Lower leg skin (tissue), 4 donors: ENCODE measurements at regions not wholly inside any gene's neighbourhood (a gene's known extent, or its start where the extent isn't known, plus 50 kb on each side); places are given as distances from the start of the nearest gene placed in this dataset.

ENCODE experiments used
- DNase-seq, 2 donors: peaks; one replicate each; pipeline ENCODE4 v3.0.0-alpha.2; 2019; ENCODE audit warnings: low spot score in 2 of 2
- H3K4me3 ChIP-seq: fragments of 200-600 bp; sonication (generic); 2 replicates; pipeline ENCODE4 v1.5.1; 2017; ENCODE audit warnings: mild to moderate bottlenecking, low read depth; ENCODE audit not compliant: poor library complexity, severe bottlenecking
- POLR2A ChIP-seq, 2 donors: fragments of 450-650 bp; IDR thresholded peaks; one replicate each; pipeline ENCODE4 v1.6.1; 2016 to 2017; ENCODE audit warnings: antibody characterized with exemption in 2 of 2, mild to moderate bottlenecking in 1 of 2, moderate library complexity in 1 of 2
- WGBS, 2 donors: methylation state at CpG; one replicate each; pipeline ENCODE4 v1.1.5; 2018; 5-methylcytosine and 5-hydroxymethylcytosine counted together
- intact Hi-C: fragments of 100-400 bp; cut with DNase I; formaldehyde crosslinking; loops from one replicate; pipeline ENCODE4 v1.15.0; 2023; ENCODE audit warnings: low total_unique reads
- TF ChIP-seq, protein P1 (sequence below), 3 donors: fragments of 450-650 bp; IDR thresholded peaks; one replicate each; pipeline ENCODE4 v1.5.1; 2016; ENCODE audit warnings: antibody characterized with exemption in 3 of 3, mild to moderate bottlenecking in 3 of 3, moderate library complexity in 2 of 3

DNA sequence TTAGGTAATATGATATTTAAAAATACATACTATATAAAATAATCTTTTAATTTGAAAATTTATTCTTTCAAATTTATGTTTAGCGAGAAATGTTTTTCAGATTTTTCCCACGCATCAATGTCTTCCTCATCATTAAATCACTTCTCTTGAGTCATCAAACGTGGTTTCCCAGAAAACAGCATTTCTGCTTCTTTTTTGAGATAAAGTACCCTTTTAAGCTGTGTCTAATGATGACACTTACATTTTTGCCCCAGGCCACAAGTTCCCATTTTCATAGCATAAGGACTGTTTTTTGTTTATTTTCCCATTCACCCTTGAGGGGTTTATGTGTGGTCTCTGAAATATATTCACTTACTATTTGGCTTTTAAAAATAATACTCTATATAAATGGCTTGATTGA is 139.0 kb upstream of the HS3ST3A1 start:
- intact Hi-C loops, result no loop called here
- TF ChIP-seq, protein P1, sequence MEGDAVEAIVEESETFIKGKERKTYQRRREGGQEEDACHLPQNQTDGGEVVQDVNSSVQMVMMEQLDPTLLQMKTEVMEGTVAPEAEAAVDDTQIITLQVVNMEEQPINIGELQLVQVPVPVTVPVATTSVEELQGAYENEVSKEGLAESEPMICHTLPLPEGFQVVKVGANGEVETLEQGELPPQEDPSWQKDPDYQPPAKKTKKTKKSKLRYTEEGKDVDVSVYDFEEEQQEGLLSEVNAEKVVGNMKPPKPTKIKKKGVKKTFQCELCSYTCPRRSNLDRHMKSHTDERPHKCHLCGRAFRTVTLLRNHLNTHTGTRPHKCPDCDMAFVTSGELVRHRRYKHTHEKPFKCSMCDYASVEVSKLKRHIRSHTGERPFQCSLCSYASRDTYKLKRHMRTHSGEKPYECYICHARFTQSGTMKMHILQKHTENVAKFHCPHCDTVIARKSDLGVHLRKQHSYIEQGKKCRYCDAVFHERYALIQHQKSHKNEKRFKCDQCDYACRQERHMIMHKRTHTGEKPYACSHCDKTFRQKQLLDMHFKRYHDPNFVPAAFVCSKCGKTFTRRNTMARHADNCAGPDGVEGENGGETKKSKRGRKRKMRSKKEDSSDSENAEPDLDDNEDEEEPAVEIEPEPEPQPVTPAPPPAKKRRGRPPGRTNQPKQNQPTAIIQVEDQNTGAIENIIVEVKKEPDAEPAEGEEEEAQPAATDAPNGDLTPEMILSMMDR (IDR thresholded peaks at IDR 0.05), result no peak
- TF ChIP-seq POLR2A (IDR thresholded peaks at IDR 0.05), result no peak
- no peak for DNase-seq
- H3K4me3 ChIP-seq, result no peak overlapping the region
- WGBS, 2 donors, result 73 to 78% methylated on average over 3 of the region's 3 CpGs

GRCh38 chr17:13741744-13742143 is 140.0 kb upstream of the HS3ST3A1 start:
- intact Hi-C loops, result no loop called here
- no peak overlapping the region for H3K4me3 ChIP-seq
- no peak for DNase-seq
- TF ChIP-seq, protein P1 (IDR thresholded peaks at IDR 0.05), result no peak
- no peak for TF ChIP-seq POLR2A (IDR thresholded peaks at IDR 0.05)
- WGBS, 2 donors, result 73 to 81% methylated on average over 1 of the region's 1 CpG

DNA sequence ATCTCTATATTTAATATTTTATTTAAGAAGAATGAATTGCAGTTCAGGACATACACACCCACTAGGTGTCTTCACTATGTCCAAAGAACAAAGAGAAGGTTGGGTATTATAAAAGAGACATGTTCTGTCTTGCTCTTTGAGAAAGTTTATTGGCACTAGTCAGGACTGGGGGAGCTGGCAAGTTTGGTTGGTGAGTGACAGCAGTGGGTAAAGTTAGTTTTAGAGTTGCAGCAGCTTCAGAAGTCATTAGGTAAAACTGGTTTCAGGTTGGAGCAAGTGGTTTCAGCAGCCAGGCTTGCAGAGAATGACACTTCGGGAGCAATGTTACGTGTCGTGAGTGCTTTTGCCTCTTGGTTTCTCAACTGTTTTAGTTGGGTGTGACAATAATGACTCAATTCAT is 142.2 kb upstream of the HS3ST3A1 start:
- 51 to 65% methylated on average over 3 of the region's 3 CpGs for WGBS, 2 donors
- TF ChIP-seq, protein P1 (IDR thresholded peaks at IDR 0.05), result no peak
- no peak for TF ChIP-seq POLR2A (IDR thresholded peaks at IDR 0.05)
- no peak for DNase-seq

GRCh38 chr17:13746404-13746803 is 144.7 kb upstream of the HS3ST3A1 start:
- no peak overlapping the region for H3K4me3 ChIP-seq
- DNase-seq, result no peak
- 87 to 90% methylated on average over 9 of the region's 9 CpGs for WGBS, 2 donors
- no peak for TF ChIP-seq POLR2A (IDR thresholded peaks at IDR 0.05)
- TF ChIP-seq, protein P1 (IDR thresholded peaks at IDR 0.05), result no peak
- intact Hi-C loops, result no loop called here

More for the DNA sequence above, 142.2 kb upstream of the HS3ST3A1 start:
- H3K4me3 ChIP-seq, result no peak overlapping the region
- intact Hi-C loops, result no loop called here

GRCh38 chr17:13749166-13749890 is 147.6 kb upstream of the HS3ST3A1 start:
- WGBS, 2 donors, result 71 to 83% methylated on average over 5 of the region's 5 CpGs
- no peak for DNase-seq
- intact Hi-C loops, result no loop called here
- TF ChIP-seq, protein P1 (IDR thresholded peaks at IDR 0.05), result no peak
- no peak for TF ChIP-seq POLR2A (IDR thresholded peaks at IDR 0.05)
- H3K4me3 ChIP-seq, result no peak overlapping the region

DNA sequence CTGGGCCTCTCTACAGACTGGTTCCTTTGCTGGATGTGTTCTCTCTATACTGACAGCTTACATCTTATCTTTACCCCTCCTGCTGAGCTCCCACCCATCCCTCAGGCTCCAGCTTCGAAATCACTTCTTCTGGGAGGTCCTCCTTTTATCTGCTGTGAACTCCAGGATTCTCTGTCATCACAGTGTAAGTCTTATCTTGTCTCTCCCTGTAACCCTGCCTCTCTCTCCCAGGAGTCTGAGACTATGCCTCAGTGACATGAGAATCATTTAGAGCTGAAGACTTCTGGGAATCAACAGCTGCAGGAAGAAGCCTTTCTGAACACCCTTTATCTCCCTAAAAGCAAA is 148.1 kb upstream of the HS3ST3A1 start:
- DNase-seq, result no peak
- no peak for TF ChIP-seq POLR2A (IDR thresholded peaks at IDR 0.05)
- TF ChIP-seq, protein P1 (IDR thresholded peaks at IDR 0.05), result no peak
- H3K4me3 ChIP-seq, result no peak overlapping the region
- 26 to 52% methylated on average over 1 of the region's 1 CpG for WGBS, 2 donors
- intact Hi-C loops, result no loop called here
